A549 (cell line): ENCODE measurements at regions not wholly inside any gene's neighbourhood (a gene's known extent, or its start where the extent isn't known, plus 50 kb on each side); places are given as distances from the start of the nearest gene placed in this dataset.

Source experiments
- CTCF ChIP-seq: fragments of >200 bp; sonication (Bioruptor Twin); formaldehyde crosslinking; IDR thresholded peaks from 3 replicates; pipeline ENCODE4 v1.5.1; 2016
- EP300 ChIP-seq, 2 experiments: fragments of >200 bp; sonication (Bioruptor Twin); formaldehyde crosslinking; IDR thresholded peaks; 2 replicates in 1 of 2; 3 replicates in 1 of 2; pipeline ENCODE4 v1.6.1; 2016 to 2017
- HES2 ChIP-seq: fragments of >200 bp; sonication (Bioruptor Twin); formaldehyde crosslinking; IDR thresholded peaks from 2 replicates; pipeline ENCODE4 v1.6.1; 2016
- POLR2A ChIP-seq: IDR thresholded peaks from 2 replicates; pipeline ENCODE4 v1.6.1; 2012; ENCODE audit warnings: mild to moderate bottlenecking, low read length
- RFX5 ChIP-seq: fragments of 450-650 bp; IDR thresholded peaks from 2 replicates; pipeline ENCODE4 v1.7.1; 2014; ENCODE audit warnings: antibody characterized with exemption, mild to moderate bottlenecking, moderate library complexity
- SMC3 ChIP-seq: fragments of >200 bp; sonication (Bioruptor Twin); formaldehyde crosslinking; IDR thresholded peaks from 3 replicates; pipeline ENCODE4 v1.6.1; 2018; ENCODE audit warnings: inconsistent platforms
- TP53 ChIP-seq: fragments of 250-450 bp; sonication (Bioruptor Pico); IDR thresholded peaks from 2 replicates; pipeline ENCODE4 v1.5.0; 2021; ENCODE audit warnings: mild to moderate bottlenecking, moderate library complexity

- TF ChIP-seq HES2 (no peak), EP300 (IDR thresholded peaks at IDR 0.05) (no peak), RFX5 (no peak), POLR2A (no peak), SMC3 (no peak), CTCF (no peak), TP53 (CRISPR knock-in tag) (no peak)
Measured at GRCh38 chr6:14292119-14292518, 174.5 kb downstream of the CD83 start.
